ENCODE measurements at regions not wholly inside any gene's neighbourhood (a gene's known extent, or its start where the extent isn't known, plus 50 kb on each side); places are given as distances from the start of the nearest gene placed in this dataset.
A peak's percentile ranks its signal among the peaks of the same experiment; 100 is the strongest.

DNA sequence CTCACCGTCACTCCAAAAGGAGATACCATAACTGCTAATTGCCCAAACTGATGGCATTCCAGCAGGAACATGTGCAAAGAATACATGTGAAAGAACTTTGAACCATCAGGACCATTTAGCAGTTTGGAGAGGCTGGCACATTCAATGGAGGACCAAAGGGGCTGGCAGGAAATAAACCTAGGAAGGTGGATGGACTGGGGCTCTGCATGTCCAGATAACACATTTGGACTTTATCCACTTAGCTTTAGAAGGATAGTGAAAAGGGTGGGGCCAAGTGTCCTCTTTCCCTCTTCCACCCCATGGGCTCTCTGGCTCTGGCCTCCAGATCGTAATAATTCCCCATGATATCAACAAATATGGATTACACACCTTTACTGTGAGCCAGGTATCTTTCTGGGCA lies 58.8 kb upstream of the CALM2 start:
- DNase-seq, result no peak

DNA sequence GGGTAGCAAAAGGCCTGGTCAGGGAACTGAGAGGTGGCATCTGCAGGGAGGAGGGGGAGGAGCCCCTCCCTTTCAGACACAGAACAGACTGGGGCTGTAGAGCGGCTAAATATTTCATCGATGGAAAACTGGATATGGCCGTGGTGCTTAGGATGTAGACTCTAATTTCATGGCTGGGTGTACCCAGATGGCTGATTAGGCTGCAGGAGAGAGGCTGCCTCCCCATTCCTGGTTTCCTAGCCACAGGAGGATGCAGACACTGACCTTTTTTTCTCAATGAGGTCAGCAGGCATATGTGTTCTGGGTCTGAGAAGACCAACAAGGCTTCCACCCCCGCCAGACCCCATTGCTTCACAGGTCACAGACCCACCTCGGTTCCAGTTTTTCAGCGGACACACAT lies 58.1 kb upstream of the CALM2 start:
- DNase-seq, result no peak

DNA sequence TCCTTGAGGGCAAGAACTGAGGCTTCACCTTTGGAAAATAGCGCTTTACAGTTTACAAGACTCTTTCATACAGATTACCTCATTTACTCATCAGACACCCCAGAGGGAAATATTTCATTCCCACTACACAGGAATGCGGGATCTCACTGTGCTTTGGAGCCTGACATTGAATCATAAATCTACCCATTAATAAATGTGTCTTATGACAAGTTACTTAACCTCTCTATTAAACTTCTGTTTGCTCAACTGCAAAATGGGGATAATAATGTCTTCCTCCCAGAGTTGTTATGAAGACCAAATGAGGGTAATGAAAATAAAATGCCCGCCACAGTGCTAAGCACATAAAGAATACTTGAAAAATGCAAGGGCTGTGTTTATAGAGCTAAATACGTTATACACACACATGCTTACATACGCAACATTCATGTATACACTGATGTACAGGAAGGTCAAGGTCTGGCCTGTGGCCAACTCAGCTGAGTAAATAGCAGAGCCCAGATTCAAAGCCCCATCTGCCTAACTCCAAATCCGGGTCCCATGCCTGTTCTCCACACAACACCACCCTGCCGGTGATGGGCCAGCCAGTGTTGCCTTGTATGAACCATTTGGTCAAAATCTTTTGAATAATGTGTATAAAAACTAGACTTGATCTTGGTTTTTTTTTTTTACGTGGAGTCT lies 56.6 kb upstream of the CALM2 start:
- DNase-seq, result no peak

DNA sequence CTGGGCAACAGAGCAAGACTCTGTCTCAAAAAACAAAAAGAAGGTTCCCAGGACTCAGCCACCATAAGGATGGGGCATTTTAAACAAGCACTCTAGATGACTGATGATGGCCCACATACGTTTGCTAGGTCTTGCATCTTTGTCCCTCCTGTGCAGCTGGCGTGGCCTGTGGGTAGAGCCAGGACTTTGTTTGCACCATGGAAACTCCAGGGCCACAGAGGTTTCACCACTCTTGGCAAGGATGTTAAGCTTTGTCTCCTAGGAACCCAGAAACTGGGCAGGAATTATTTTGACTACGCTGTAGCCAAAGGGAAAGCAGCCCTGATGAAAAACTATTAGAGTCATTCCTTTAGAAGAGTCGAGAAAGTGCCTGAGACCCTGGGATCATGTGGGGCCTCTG lies 54.1 kb upstream of the CALM2 start:
- DNase-seq, result peak in 1 of 2 donors; percentile 69

- DNase-seq, result no peak
These were observed 51.4 kb upstream of the CALM2 start for GRCh38 chr2:47227532-47228279.

- no peak for DNase-seq
These were observed 50.6 kb upstream of the CALM2 start for GRCh38 chr2:47226923-47227220.

DNA sequence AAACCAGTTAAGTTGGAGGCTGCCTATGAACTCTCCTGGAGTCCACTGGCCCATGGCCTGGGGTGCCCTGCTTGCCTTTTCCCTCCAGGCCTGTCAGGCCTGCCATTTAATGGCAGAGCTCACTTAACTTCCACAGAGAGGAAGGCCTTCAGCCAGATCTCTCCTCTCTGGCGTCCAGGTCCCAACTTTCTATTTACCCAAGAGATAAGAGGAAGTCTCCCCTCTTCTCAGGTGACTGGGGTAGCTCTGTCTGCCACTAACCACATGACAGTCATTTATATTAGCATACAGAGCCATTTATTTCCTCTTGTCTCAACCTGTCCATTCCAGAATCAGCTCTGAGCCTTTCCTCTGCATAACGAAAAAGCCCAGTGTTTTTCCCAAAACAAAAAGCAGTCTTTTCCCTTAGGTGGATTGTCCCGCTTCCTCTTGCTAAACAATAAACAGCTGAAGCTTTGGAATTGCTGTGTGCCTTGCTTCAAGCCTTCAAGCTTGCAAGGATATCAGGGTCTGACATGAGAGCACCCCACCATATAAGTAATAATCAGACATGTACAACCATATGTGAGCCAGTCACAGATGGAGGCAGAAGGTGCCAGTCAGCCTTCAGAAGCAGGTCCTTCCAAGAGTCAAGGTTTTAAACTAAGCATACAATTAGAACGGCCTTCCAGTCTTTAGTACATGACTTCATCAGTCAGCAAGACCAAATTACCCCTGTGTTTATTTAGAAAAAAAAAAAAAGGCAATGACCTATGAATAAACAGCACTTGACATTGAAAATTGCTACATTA lies 50.0 kb upstream of the CALM2 start:
- no peak for DNase-seq

Data from hippocampal formation (tissue), 2 donors.